Endothelial cell of umbilical vein (primary cell): ENCODE measurements at regions not wholly inside any gene's neighbourhood (a gene's known extent, or its start where the extent isn't known, plus 50 kb on each side); places are given as distances from the start of the nearest gene placed in this dataset.

Experiments used
- BruUV-seq: library from RNA; stranded (reverse); fragments of 400-500 nt; replicated peaks from 2 replicates; lab custom pipeline; 2021; lab: Mats Ljungman, UMichigan
- CTCF ChIA-PET: fragments of 300-600, 350-600 bp; sonication (Branson Sonifier 250); formaldehyde crosslinking; loops from one replicate; lab custom pipeline; 2021; ENCODE audit warnings: antibody characterized with exemption, inconsistent platforms; lab: Charles Lee
- POLR2A ChIA-PET: fragments of 300-600, 350-600 bp; sonication (Branson Sonifier 250); formaldehyde crosslinking; loops from one replicate; lab custom pipeline; 2021; ENCODE audit warnings: antibody characterized with exemption, inconsistent platforms; lab: Charles Lee
- DNase-seq: peaks from one replicate; pipeline ENCODE4 v3.0.0-alpha.2; 2011; ENCODE audit warnings: low read depth, low spot score
- FAIRE-seq: peaks from 2 replicates; lab custom pipeline; 2011; peaks lifted over from hg19 to GRCh38; lab: Jason Lieb, UNC
- H2AFZ ChIP-seq: 2 replicates; pipeline ENCODE4 v1.6.0; 2012; ENCODE audit warnings: low read depth, low read length, control low read depth, inconsistent platforms
- H3K27ac ChIP-seq: 2 replicates; pipeline ENCODE4 v1.5.1; 2011; ENCODE audit warnings: low read depth, mild to moderate bottlenecking, control low read depth, low read length, moderate library complexity; ENCODE audit not compliant: insufficient read depth
- H3K27me3 ChIP-seq, 2 experiments: 2 replicates each; pipeline versions ENCODE4 v1.6.0 to v1.6.1; 2011; ENCODE audit warnings: low read length in 2 of 2, mixed read lengths in 1 of 2; ENCODE audit not compliant: control insufficient read depth in 2 of 2, insufficient read depth in 2 of 2
- H3K36me3 ChIP-seq, 2 experiments: 2 replicates in 1 of 2; 3 replicates in 1 of 2; pipeline ENCODE4 v1.5.1; 2011; ENCODE audit warnings: low read length in 2 of 2, mild to moderate bottlenecking in 1 of 2, moderate library complexity in 1 of 2; ENCODE audit not compliant: control insufficient read depth in 2 of 2, insufficient read depth in 2 of 2; ENCODE audit errors: extremely low read depth in 1 of 2
- H3K4me1 ChIP-seq: 3 replicates; pipeline ENCODE4 v1.5.1; 2011; ENCODE audit warnings: mild to moderate bottlenecking, low read length; ENCODE audit not compliant: control insufficient read depth, insufficient read depth; ENCODE audit errors: extremely low read depth
- H3K4me2 ChIP-seq: 2 replicates; pipeline ENCODE4 v1.6.1; 2011; ENCODE audit warnings: low read length, control low read depth, mixed read lengths; ENCODE audit not compliant: insufficient read depth
- H3K4me3 ChIP-seq, 3 experiments: fragments of 200-600 bp in 1 of 3; sonication (generic), shearing (Covaris generic) in 1 of 3; replicated peaks in 1 of 3; 2 replicates each; pipeline ENCODE4 v1.5.1; 2011 to 2016; ENCODE audit warnings: control low read depth in 3 of 3, low read length in 3 of 3, mild to moderate bottlenecking in 2 of 3, inconsistent platforms in 1 of 3, low read depth in 1 of 3, moderate library complexity in 1 of 3; ENCODE audit not compliant: insufficient read depth in 1 of 3
- H3K79me2 ChIP-seq: 2 replicates; pipeline ENCODE4 v1.6.0; 2012; ENCODE audit warnings: low read length, inconsistent platforms; ENCODE audit not compliant: control insufficient read depth, insufficient read depth
- H3K9ac ChIP-seq: replicated peaks from 2 replicates; pipeline ENCODE3; 2011; ENCODE audit warnings: low read length, control low read depth; ENCODE audit not compliant: insufficient read depth; ENCODE audit errors: extremely low read depth
- H3K9me1 ChIP-seq: replicated peaks from 3 replicates; pipeline ENCODE4 v1.6.0; 2011; ENCODE audit warnings: mild to moderate bottlenecking, low read length; ENCODE audit not compliant: control insufficient read depth, insufficient read depth; ENCODE audit errors: extremely low read depth
- H3K9me3 ChIP-seq: replicated peaks from 2 replicates; pipeline ENCODE4 v1.5.1; 2012; ENCODE audit warnings: low read length, inconsistent platforms; ENCODE audit not compliant: control insufficient read depth, insufficient read depth
- H4K20me1 ChIP-seq: replicated peaks from 2 replicates; pipeline ENCODE3; 2011; ENCODE audit warnings: mild to moderate bottlenecking, low read length; ENCODE audit not compliant: control insufficient read depth, insufficient read depth; ENCODE audit errors: extremely low read depth
- EZH2 ChIP-seq: IDR thresholded peaks from 2 replicates; pipeline ENCODE4 v1.6.1; 2012; ENCODE audit warnings: borderline replicate concordance, low read depth, mild to moderate bottlenecking, moderate library complexity, low read length, inconsistent platforms; ENCODE audit not compliant: severe bottlenecking
- FOS ChIP-seq: IDR thresholded peaks from 2 replicates; pipeline ENCODE4 v1.6.1; 2011; ENCODE audit warnings: mild to moderate bottlenecking, low read length, moderate library complexity, borderline replicate concordance; ENCODE audit not compliant: insufficient read depth
- GATA2 ChIP-seq: IDR thresholded peaks from 2 replicates; pipeline ENCODE4 v1.7.0; 2011; ENCODE audit warnings: low read depth, mild to moderate bottlenecking, moderate library complexity, mixed read lengths, low read length; ENCODE audit not compliant: insufficient read length, insufficient read depth
- JUN ChIP-seq: IDR thresholded peaks from 2 replicates; pipeline ENCODE4 v1.6.1; 2011; ENCODE audit warnings: borderline replicate concordance, low read depth; ENCODE audit not compliant: insufficient read length, insufficient read depth
- MYC ChIP-seq: IDR thresholded peaks from one replicate; pipeline ENCODE4 v1.6.1; 2011; ENCODE audit warnings: mild to moderate bottlenecking, low read depth, low read length
- POLR2A ChIP-seq: IDR thresholded peaks from 2 replicates; pipeline ENCODE4 v1.6.1; 2012; ENCODE audit warnings: low read depth, mild to moderate bottlenecking, control low read depth, low read length
- POLR2AphosphoS5 ChIP-seq: IDR thresholded peaks from 2 replicates; pipeline ENCODE4 v1.6.1; 2012; ENCODE audit warnings: low read depth, mild to moderate bottlenecking, control low read depth, low read length, moderate library complexity; ENCODE audit not compliant: insufficient read depth
- dilution Hi-C: fragments of 300-500 bp; cut with MboI; formaldehyde crosslinking; loops from one replicate; pipeline ENCODE4 v1.15.0; 2019; ENCODE audit warnings: low sequenced_read_pairs; ENCODE audit not compliant: extremely low pct_ligation_motif_present
- intact Hi-C: fragments of 100-400 bp; cut with micrococcal nuclease; formaldehyde crosslinking; loops from one replicate; pipeline ENCODE4 v1.10.0; 2022
- TF ChIP-seq, protein P1 (sequence below): IDR thresholded peaks from 2 replicates; pipeline ENCODE4 v1.6.1; 2011; ENCODE audit not compliant: insufficient read depth, insufficient read length
- TF ChIP-seq, protein P2 (sequence below), 2 donors: IDR thresholded peaks; 1 replicate in 1 of 2; 2 replicates in 1 of 2; pipeline ENCODE4 v1.5.1; 2011; ENCODE audit warnings: low read length in 2 of 2, mild to moderate bottlenecking in 2 of 2, moderate library complexity in 2 of 2, control low read depth in 1 of 2, inconsistent platforms in 1 of 2, low read depth in 1 of 2; ENCODE audit not compliant: insufficient read depth in 1 of 2; ENCODE audit errors: extremely low read depth in 1 of 2

DNA sequence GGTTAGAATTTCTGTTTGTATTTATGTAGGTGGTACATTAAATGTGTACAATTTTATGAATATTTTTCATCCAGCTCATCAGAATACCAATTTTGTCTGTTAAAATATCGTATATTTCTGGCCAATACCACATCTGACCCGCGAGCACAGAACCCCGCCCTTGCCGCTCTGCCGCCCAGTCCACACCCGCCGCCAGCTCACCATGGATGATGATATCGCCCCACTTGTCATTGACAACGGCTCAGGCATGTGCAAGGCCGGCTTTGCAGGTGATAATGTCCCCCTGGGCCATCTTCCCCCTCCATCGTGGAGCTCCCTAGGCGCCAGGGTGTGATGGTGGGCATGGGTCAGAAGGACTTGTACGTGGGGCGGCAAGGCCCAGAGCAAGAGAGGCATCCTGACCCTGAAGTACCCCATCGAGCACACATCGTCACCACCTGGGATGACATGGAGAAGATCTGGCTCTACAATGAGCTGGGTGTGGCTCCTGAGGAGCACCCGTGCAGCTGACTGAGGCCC is 153.2 kb downstream of the CAVIN4 start:
- Histone ChIP-seq H2AFZ (no peak overlapping the region), H3K4me3 (no peak overlapping the region), H4K20me1 (no peaks in the 10 kb centered on the region), H3K9me3 (no peaks in the 10 kb centered on the region), H3K36me3 (no peaks in the 10 kb centered on the region), H3K4me2 (no peak overlapping the region), H3K27ac (no peak overlapping the region), H3K9me1 (no peaks in the 10 kb centered on the region), H3K79me2 (no peaks in the 10 kb centered on the region), H3K9ac (no peak overlapping the region), H3K4me1 (no peaks in the 10 kb centered on the region), H3K27me3 (no peaks in the 10 kb centered on the region)
- TF ChIP-seq JUN, result no peak
- no peak for TF ChIP-seq POLR2AphosphoS5
- TF ChIP-seq MYC, result no peak
- TF ChIP-seq GATA2, result no peak
- TF ChIP-seq, protein P1, sequence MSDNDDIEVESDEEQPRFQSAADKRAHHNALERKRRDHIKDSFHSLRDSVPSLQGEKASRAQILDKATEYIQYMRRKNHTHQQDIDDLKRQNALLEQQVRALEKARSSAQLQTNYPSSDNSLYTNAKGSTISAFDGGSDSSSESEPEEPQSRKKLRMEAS, result no peak
- no peak for TF ChIP-seq FOS
- TF ChIP-seq POLR2A, result no peak
- TF ChIP-seq EZH2, result no peak
- TF ChIP-seq, protein P2, sequence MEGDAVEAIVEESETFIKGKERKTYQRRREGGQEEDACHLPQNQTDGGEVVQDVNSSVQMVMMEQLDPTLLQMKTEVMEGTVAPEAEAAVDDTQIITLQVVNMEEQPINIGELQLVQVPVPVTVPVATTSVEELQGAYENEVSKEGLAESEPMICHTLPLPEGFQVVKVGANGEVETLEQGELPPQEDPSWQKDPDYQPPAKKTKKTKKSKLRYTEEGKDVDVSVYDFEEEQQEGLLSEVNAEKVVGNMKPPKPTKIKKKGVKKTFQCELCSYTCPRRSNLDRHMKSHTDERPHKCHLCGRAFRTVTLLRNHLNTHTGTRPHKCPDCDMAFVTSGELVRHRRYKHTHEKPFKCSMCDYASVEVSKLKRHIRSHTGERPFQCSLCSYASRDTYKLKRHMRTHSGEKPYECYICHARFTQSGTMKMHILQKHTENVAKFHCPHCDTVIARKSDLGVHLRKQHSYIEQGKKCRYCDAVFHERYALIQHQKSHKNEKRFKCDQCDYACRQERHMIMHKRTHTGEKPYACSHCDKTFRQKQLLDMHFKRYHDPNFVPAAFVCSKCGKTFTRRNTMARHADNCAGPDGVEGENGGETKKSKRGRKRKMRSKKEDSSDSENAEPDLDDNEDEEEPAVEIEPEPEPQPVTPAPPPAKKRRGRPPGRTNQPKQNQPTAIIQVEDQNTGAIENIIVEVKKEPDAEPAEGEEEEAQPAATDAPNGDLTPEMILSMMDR (IDR thresholded peaks at IDR 0.05; ENCODE audit: extremely low read depth in 1 of 2, insufficient read depth in 1 of 2, low read depth in 1 of 2, low read length in 2 of 2), result no peak
- ChIA-PET POLR2A (no interaction called here), CTCF (no interaction called here)
- dilution Hi-C loops (no loop called here), intact Hi-C loops (no loop called here)
- no TSS peak for BruUV-seq
- FAIRE-seq (no peak), DNase-seq (no peak)
